ENCODE measurements at regions not wholly inside any gene's neighbourhood (a gene's known extent, or its start where the extent isn't known, plus 50 kb on each side); places are given as distances from the start of the nearest gene placed in this dataset.

GRCh38 chr9:107161338-107161737, 121.7 kb upstream of the RAD23B start:
- H3K23ac ChIP-seq (ENCODE audit: low read depth, low read length), result no peak overlapping the region
- H3K9ac ChIP-seq (ENCODE audit: low read depth, low read length), result no peak overlapping the region
- H3K4me2 ChIP-seq (ENCODE audit: low read depth, low read length), result no peak overlapping the region
- H2AFZ ChIP-seq (replicated peaks; ENCODE audit: low read length, poor library complexity), result no peak overlapping the region
- ATAC-seq (ENCODE audit: low read depth) (no peak), DNase-seq (no peak)
- H3K9me3 ChIP-seq (ENCODE audit: control insufficient read depth, insufficient read depth, low read length), result no peaks in the 10 kb centered on the region
- BruUV-seq (replicated peaks), result no TSS peak
- no peak overlapping the region for H3K56ac ChIP-seq (ENCODE audit: extremely low read depth, insufficient read depth, low read length)
- CTCF ChIA-PET, result interaction anchor here (1.1 kb wide), 1 partner anchor 11 kb away, joined by 3 read pairs; no protein-coding TSS in a partner anchor
- no peak overlapping the region for H3K18ac ChIP-seq (ENCODE audit: low read depth, low read length)
- POLR2A ChIA-PET (ENCODE audit: unreplicated experiment), result no interaction called here
- no peak overlapping the region for H2AK9ac ChIP-seq (replicated peaks; ENCODE audit: low read depth, low read length, poor library complexity)
- H3K27me3 ChIP-seq (ENCODE audit: control insufficient read depth, insufficient read depth, low read length), result peaks cover 2% of the 10 kb centered on the region
- no peaks in the 10 kb centered on the region for H3K9me1 ChIP-seq (ENCODE audit: insufficient read depth, low read length)
- no peak overlapping the region for H3K27ac ChIP-seq (ENCODE audit: insufficient read depth, low read length)
- no peaks in the 10 kb centered on the region for H3K79me1 ChIP-seq (ENCODE audit: low read depth in 1 of 2, low read length in 2 of 2)
- H4K91ac ChIP-seq (ENCODE audit: insufficient read depth, low read depth, low read length), result no peak overlapping the region
- no peak overlapping the region for H2BK5ac ChIP-seq (ENCODE audit: low read depth, low read length, poor library complexity, severe bottlenecking)
- no peaks in the 10 kb centered on the region for H3K4me1 ChIP-seq (ENCODE audit: control insufficient read depth, insufficient read depth, low read length)
- TF ChIP-seq CTCF (conservative IDR thresholded peaks at IDR 0.05; ENCODE audit: low read depth, low read length) (no peak), BHLHE40 (IDR thresholded peaks at IDR 0.05; ENCODE audit: low read depth, low read length) (no peak), RFX5 (IDR thresholded peaks at IDR 0.05; ENCODE audit: low read depth, low read length) (no peak), SMC3 (IDR thresholded peaks at IDR 0.05; ENCODE audit: low read depth, low read length) (no peak), NFE2L2 (IDR thresholded peaks at IDR 0.05; ENCODE audit: low read depth, low read length) (no peak), RCOR1 (IDR thresholded peaks at IDR 0.05; ENCODE audit: insufficient replicate concordance, low read length) (no peak), MXI1 (IDR thresholded peaks at IDR 0.05; ENCODE audit: borderline replicate concordance, low read depth, low read length) (no peak), CEBPB (IDR thresholded peaks at IDR 0.05; ENCODE audit: low read depth, low read length) (no peak), ELK1 (IDR thresholded peaks at IDR 0.05; ENCODE audit: borderline replicate concordance, low read depth, low read length) (no peak)
- TF ChIP-seq, protein P1, sequence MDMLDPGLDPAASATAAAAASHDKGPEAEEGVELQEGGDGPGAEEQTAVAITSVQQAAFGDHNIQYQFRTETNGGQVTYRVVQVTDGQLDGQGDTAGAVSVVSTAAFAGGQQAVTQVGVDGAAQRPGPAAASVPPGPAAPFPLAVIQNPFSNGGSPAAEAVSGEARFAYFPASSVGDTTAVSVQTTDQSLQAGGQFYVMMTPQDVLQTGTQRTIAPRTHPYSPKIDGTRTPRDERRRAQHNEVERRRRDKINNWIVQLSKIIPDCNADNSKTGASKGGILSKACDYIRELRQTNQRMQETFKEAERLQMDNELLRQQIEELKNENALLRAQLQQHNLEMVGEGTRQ (IDR thresholded peaks at IDR 0.05; ENCODE audit: low read depth, low read length), result no peak
- H2AK5ac ChIP-seq (ENCODE audit: low read depth, low read length), result no peak overlapping the region
- WGBS, 2 experiments (ENCODE audit: extremely low coverage in 2 of 2, insufficient read length in 1 of 2), result no CpG with 5 or more reads among the region's 2 CpGs
- intact Hi-C loops (cut with micrococcal nuclease), result no loop called here
- in situ Hi-C loops (cut with MboI; ENCODE audit: low sequenced_read_pairs), result loop anchor here (25.0 kb wide), 1 partner anchor 1324 kb away; no protein-coding TSS in a partner anchor
- H4K20me1 ChIP-seq (ENCODE audit: insufficient read depth, low read length), result no peaks in the 10 kb centered on the region
- no peak overlapping the region for H3K4ac ChIP-seq (ENCODE audit: low read depth, low read length)
- dilution Hi-C loops (cut with HindIII; ENCODE audit: low sequenced_read_pairs, unreplicated experiment), result no loop called here
- H2BK120ac ChIP-seq (ENCODE audit: low read depth, low read length), result no peak overlapping the region
- no peak overlapping the region for H4K8ac ChIP-seq (ENCODE audit: low read depth in 2 of 2, low read length in 2 of 2)
- no peak overlapping the region for H2BK15ac ChIP-seq (ENCODE audit: low read depth, low read length)
- no peak overlapping the region for H3K4me3 ChIP-seq (ENCODE audit: insufficient read depth, low read depth, low read length)
- H3K36me3 ChIP-seq (ENCODE audit: control insufficient read depth, insufficient read depth, low read length), result no peaks in the 10 kb centered on the region
- no peak overlapping the region for H4K5ac ChIP-seq (ENCODE audit: low read depth, low read length)
- no peak overlapping the region for H2BK20ac ChIP-seq (ENCODE audit: low read depth, low read length)
- H3K14ac ChIP-seq (replicated peaks; ENCODE audit: low read depth, low read length), result no peak overlapping the region
